WERI-Rb-1 (cell line): ENCODE measurements at regions not wholly inside any gene's neighbourhood (a gene's known extent, or its start where the extent isn't known, plus 50 kb on each side); places are given as distances from the start of the nearest gene placed in this dataset.

ENCODE experiments used
- DNase-seq: peaks from one replicate; pipeline ENCODE4 v3.0.0-alpha.2; 2020
- H3K27ac ChIP-seq: fragments of 250-450 bp; sonication (Bioruptor Pico); 2 replicates; pipeline ENCODE4 v1.5.1; 2020; ENCODE audit warnings: mild to moderate bottlenecking, moderate library complexity
- H3K27me3 ChIP-seq: fragments of 250-450 bp; sonication (Bioruptor Pico); 2 replicates; pipeline ENCODE4 v1.5.1; 2021; ENCODE audit warnings: mild to moderate bottlenecking, low read depth, moderate library complexity; ENCODE audit not compliant: insufficient read depth, severe bottlenecking
- H3K36me3 ChIP-seq: fragments of 250-450 bp; sonication (Bioruptor Pico); 2 replicates; pipeline ENCODE4 v1.5.1; 2020; ENCODE audit warnings: mild to moderate bottlenecking, moderate library complexity
- H3K4me3 ChIP-seq: 2 replicates; pipeline ENCODE4 v1.5.1; 2011; ENCODE audit warnings: low read depth, mild to moderate bottlenecking, control low read depth, low read length
- H3K9me3 ChIP-seq: fragments of 250-450 bp; sonication (Bioruptor Pico); 2 replicates; pipeline ENCODE4 v1.5.1; 2021; ENCODE audit warnings: mild to moderate bottlenecking, moderate library complexity; ENCODE audit not compliant: severe bottlenecking
- CTCF ChIP-seq: IDR thresholded peaks from 2 replicates; pipeline ENCODE4 v1.5.1; 2011; ENCODE audit warnings: low read depth, mild to moderate bottlenecking, control low read depth, inconsistent platforms, low read length

- Histone ChIP-seq H3K27me3 (no peaks in the 10 kb centered on the region), H3K27ac (no peak overlapping the region), H3K4me3 (no peak overlapping the region), H3K36me3 (no peaks in the 10 kb centered on the region), H3K9me3 (no peaks in the 10 kb centered on the region)
- TF ChIP-seq CTCF = no peak
- no peak for DNase-seq
Observed at GRCh38 chr18:72187956-72188355, 356.2 kb downstream of the CBLN2 start.

DNA sequence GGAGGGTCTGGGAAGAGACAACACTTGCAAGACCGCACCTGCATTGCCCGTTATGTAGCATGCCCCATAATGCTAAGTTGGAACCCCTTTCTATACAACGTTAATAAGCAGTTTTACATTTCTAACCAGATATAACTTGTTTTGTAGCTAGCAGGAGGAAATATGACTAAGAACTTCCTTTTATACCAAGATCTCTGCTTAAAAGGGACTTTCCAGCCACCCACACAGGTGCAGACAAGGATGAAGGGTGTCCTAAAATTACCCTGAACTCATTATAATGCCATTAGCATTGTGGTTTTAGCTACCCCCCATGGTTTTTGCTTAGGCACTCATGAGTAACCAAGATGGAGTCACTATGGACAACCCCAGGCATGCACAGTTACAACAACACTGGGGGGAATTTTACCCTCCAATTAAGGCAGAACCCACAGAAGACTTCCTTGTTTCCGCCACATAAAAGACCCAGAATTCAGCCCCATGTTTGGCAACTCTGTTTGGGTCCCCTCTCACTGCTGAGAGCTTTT, 362.8 kb downstream of the CBLN2 start:
- TF ChIP-seq CTCF = no peak
- Histone ChIP-seq H3K4me3 (no peak overlapping the region), H3K36me3 (no peaks in the 10 kb centered on the region), H3K27ac (no peak overlapping the region), H3K27me3 (no peaks in the 10 kb centered on the region), H3K9me3 (no peaks in the 10 kb centered on the region)
- no peak for DNase-seq

DNA sequence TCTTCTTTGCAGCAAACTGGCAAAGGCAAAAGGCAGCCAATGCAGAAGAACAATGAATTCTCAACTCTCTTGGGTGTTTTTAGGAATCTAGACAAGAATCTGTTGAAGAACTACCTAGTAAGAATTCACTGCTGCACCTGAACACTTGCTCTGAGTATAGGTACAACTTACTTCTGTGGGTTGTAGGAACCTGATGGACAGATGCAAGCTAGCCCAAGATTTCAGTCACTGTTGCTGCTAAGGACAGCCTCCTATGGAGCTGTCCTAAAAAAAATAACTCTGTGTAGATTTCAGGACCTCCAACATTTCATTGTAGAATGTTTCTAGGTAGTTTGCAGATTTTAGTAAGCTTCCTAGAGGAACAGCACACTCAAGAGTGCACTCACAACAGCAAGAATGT, 363.5 kb downstream of the CBLN2 start:
- no peak for TF ChIP-seq CTCF
- Histone ChIP-seq H3K4me3 (no peak overlapping the region), H3K36me3 (no peaks in the 10 kb centered on the region), H3K27me3 (no peaks in the 10 kb centered on the region), H3K9me3 (no peaks in the 10 kb centered on the region), H3K27ac (no peak overlapping the region)
- no peak for DNase-seq

- Histone ChIP-seq H3K4me3 (no peak overlapping the region), H3K27ac (no peak overlapping the region), H3K9me3 (no peaks in the 10 kb centered on the region), H3K27me3 (no peaks in the 10 kb centered on the region), H3K36me3 (no peaks in the 10 kb centered on the region)
- no peak for TF ChIP-seq CTCF
- no peak for DNase-seq
Observed at GRCh38 chr18:72174972-72175649, 369.0 kb downstream of the CBLN2 start.

DNA sequence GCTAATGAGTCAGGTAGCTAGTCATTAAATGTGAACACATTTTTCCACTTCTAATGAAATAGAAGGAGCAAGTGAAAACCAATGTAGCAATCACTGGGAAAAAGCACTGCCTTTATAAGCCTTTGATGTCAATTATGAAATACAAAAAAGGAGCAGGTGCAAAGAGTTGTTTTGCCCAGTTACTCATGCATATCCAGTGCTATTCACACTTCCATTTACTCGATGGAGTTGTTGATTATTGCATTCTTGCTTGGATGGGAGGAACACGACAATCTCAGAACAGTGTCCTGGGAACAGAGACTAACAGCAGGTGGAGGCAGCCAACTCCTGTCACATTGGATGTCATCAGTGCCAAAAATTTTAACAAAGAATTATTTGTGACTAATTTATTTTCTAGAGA, 372.5 kb downstream of the CBLN2 start:
- H3K4me3 ChIP-seq = no peak overlapping the region
- DNase-seq = no peak
- no peaks in the 10 kb centered on the region for H3K9me3 ChIP-seq
- no peak overlapping the region for H3K27ac ChIP-seq
- no peak for TF ChIP-seq CTCF
- no peaks in the 10 kb centered on the region for H3K36me3 ChIP-seq
- H3K27me3 ChIP-seq = no peaks in the 10 kb centered on the region

GRCh38 chr18:72161691-72162090, 382.5 kb downstream of the CBLN2 start:
- Histone ChIP-seq H3K4me3 (no peak overlapping the region), H3K27ac (no peak overlapping the region), H3K36me3 (no peaks in the 10 kb centered on the region), H3K27me3 (no peaks in the 10 kb centered on the region), H3K9me3 (no peaks in the 10 kb centered on the region)
- TF ChIP-seq CTCF = no peak
- no peak for DNase-seq
